Anterior cingulate cortex (tissue), 58 donors: ENCODE measurements at regions not wholly inside any gene's neighbourhood (a gene's known extent, or its start where the extent isn't known, plus 50 kb on each side); places are given as distances from the start of the nearest gene placed in this dataset.

Experiments
- DNase-seq, 58 donors: peaks; one replicate each; lab custom pipeline; 2025; lab: John Stamatoyannopoulos, UW

DNA sequence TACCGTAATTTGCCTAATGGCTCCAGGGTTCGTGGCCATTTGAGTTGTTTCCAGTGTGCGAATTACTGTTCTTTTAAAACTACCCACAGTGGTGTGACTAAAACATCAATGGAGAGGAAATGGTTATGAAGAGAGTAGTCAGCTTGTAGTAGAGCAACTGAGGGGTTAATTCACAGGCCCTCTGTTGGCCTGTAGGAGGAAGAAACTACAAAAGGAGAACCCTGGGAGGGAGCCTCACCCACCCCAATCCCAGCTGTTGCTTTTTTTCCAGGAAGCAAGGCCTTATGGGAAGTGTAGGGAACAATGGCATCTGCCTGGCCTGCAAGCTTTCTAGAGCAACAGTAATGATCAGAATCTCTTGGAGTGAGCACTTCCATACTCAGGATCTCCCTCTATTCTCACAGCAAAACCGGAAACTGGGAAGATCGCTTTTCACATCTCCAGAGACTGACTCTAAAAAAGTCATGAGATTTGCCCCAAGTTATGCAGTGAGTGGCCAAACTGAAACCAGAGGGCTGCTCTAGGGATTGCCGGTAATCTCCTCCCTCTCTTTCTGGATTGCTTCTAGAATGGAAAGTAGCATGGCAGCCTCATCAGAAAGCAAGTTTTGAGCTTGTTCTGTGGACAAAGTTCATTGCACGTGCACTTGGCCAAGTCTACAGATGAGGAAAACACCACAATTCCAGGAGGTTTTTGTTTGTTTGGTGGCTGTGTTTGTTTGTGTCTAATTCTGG, 125.3 kb upstream of the PWP1 start:
- DNase-seq = no peak

DNA sequence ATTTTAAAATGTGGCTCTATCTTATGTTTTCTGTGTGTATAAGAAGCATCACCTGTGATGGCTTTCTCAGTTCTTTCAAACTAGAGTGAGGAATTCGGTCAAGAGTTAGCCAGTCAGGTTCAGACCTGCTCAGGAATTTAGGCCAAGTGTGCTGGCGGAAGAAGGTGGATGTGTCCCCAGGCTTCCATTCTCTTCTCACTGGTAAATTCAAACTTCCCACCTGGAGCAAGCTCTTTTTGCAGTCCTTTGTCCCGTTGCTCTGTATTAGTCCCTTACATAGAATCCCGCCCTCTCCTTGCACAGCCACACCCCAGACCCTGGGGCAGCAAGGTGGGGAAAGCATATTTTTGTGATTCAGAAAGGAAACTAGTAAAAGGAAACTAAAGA, 124.7 kb upstream of the PWP1 start:
- DNase-seq = no peak

GRCh38 chr12:107564946-107565345, 120.7 kb upstream of the PWP1 start:
- DNase-seq = peak in 1 of 58 donors; percentile 10

DNA sequence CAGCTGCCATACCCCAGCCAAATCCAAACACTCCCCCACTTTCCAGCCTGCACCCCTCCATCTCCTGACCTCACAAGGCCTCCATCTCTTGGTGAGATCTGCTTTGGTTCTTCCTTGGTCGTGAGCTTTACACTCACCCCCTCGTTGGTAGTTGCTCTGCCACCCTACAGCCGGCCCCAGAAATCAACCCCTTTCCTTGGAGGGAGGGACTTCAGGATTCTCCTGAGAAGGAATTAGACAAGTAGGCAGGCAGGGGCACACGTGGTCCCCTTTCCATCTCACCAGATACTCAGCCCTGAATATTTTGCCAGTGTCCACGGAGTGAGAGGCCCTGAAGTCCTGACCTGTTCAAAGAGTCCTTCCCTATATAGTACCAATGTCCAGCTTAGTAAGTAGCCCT, 120.0 kb upstream of the PWP1 start:
- no peak for DNase-seq

GRCh38 chr12:107567876-107568619, 117.6 kb upstream of the PWP1 start:
- no peak for DNase-seq

DNA sequence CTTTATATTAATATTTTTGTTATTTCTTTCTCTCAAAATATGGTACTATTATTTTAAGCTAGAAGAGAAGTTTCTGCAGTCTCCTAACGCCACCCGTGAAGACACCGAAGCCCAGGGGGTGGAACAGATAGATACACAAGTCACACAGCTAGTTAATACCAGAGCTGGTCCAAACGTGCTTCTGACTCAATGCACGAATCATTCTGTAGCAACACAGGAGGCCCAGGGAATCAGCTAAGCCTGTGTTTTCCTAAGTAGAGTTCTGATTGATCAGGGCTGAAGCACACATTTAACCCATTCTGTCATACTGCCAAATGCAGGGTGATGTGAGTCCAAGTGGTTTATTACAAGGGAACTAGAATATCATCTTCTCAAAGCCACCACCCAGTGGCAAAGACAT, 116.9 kb upstream of the PWP1 start:
- no peak for DNase-seq

- no peak for DNase-seq
Measured at GRCh38 chr12:107570721-107571120, 114.9 kb upstream of the PWP1 start.

- DNase-seq = no peak
Measured at GRCh38 chr12:107571492-107571891, 114.1 kb upstream of the PWP1 start.

DNA sequence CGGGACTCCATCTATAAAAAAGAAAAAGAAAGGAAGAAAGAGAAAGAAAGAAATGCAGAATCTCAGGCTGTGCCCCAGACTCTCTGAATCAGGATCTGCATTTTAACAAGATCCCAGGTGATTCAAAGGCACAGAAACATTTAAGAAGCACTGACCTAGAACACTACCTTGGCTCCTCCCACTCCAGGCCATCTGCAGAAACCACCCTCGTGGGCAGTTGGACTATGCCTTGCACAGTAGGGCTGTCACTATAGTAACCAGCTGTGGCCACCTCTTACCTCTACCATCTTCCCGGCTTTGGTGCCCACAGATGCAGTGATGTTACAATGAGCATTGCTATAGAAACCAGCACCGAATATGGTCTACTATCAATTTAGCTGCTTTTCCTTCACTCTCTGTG, 110.9 kb upstream of the PWP1 start:
- DNase-seq = no peak

GRCh38 chr12:107580750-107581618, 104.6 kb upstream of the PWP1 start:
- no peak for DNase-seq

GRCh38 chr12:107581619-107582015, 104.0 kb upstream of the PWP1 start:
- DNase-seq = no peak

DNA sequence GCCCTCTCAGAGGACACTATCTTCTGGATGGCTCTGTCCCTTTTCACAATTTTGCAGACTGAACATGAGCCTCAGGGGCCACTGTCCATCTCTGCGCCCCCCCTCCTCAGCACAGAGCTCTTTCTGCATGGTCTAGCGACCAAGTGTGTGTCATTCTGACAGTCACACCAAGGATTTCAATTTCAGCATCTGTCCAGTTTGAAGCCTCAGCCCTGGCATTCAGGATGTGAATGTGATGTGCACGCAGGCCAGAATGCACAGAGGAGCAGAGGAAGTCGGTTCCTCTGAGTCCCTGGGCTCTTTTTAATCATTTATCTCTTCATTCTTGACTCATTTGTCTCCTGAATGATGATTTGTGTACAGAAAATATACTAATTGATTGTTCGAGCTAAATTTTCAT, 102.0 kb upstream of the PWP1 start:
- DNase-seq = no peak

DNA sequence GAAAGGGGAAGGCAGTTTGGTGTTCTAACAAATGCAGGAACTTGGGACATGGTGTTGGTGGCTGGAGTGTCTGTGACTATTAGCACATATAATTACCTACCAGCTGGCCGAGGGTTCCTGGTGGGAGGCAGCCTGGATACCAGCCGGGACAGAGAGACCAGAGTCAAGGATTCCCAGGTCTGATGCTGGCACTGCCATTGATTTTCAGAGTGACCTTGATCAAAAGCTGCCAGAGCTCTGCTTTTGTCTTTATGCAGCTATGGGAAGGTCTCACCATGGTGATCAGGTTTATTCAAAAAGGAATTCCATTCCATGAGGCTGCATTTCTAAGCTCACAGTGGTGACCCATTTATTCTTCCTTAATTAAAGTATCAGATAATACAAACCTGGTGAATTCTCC, 101.0 kb upstream of the PWP1 start:
- DNase-seq = no peak

- DNase-seq = no peak
Measured at GRCh38 chr12:107586256-107586970, 99.2 kb upstream of the PWP1 start.

DNA sequence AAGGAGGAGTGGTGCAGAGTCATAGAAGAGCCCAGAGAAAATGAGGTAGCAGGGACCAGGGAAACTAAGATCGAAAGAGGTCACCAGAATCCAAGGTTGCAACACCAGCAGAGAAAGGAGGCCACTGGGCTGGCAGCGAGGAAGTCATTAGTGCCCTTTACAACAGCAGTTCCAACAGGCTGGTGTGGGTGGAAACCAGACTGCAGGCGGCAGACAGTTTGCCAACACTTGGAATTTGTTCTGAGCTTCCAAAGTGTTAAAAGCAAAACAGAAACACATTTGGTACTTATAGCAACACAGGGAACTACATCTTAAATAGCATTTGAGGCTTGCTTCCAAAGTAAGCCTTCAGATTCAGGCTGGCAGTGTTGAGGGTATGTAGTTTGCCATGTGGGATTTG, 95.2 kb upstream of the PWP1 start:
- peak in 21 of 58 donors; percentile 6 to 63 (median 17) for DNase-seq

DNA sequence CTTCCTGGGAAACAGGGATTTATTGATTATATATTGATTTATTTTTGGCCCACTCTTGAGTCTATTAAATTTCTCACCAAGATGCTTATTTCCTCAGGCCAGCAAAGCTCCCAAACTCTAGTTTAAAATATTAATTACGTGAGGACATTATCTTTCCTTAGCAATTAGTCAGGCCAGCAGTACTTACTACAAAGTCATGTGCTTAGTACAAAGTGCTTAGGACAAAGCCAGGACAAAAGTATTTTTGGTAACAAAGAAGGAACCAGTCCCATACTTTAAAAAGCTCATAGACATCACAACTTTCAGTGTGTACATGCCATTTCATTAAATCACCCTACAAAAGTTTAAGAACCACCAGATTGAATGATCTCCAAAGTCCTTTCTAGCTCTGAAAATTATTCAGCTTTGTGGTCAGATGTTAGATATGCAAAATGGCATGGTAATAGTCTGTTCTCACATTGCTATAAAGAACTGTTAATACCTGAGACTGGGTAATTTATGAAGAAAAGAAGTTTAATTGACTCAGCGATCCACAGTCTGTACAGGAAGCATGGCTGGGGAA, 94.7 kb upstream of the PWP1 start:
- DNase-seq = no peak

GRCh38 chr12:107593713-107594381, 91.8 kb upstream of the PWP1 start:
- no peak for DNase-seq

DNA sequence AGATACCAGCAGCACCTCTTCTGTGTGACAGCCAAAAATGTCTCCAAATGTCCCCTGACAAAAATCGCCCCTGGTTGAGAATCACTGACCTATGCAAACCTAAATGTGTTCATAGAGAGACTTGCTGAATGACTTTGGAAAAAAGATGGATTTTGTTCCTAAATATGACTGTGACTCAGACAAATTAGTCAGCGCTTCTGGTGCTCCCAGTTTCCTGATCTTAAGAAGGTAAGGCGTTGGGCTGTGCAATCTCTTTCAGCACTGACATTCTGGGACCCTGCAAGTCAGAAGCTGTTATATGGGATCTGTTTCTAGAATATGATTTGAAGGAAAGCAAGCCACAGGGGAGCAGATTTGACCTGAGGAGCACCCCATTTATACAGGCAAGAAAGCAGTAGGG, 90.6 kb upstream of the PWP1 start:
- no peak for DNase-seq

GRCh38 chr12:107597695-107598410, 87.7 kb upstream of the PWP1 start:
- no peak for DNase-seq
